ENCODE measurements at regions not wholly inside any gene's neighbourhood (a gene's known extent, or its start where the extent isn't known, plus 50 kb on each side); places are given as distances from the start of the nearest gene placed in this dataset.

DNA sequence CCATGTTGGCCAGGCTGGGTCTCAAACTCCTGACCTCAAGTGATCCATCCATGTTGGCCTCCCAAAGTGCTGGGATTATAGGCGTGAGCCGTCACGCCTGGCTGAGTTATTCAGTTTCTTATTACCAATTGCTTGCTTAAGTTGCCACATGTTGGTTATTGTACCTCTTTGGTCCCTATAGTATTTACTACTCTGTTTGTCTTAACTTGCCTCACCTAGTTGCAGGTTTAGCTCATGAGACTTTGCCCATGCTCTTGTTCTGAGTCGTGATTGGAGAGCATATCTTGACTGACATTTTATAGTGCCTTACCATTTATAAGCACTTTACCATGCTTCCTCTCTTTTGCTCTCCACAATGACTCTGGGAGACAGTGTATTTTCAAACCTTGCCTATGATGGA is 134.2 kb upstream of the HDGFL1 start:
- no peak for TF ChIP-seq JUND (IDR thresholded peaks at IDR 0.05)
- TF ChIP-seq, protein P1, sequence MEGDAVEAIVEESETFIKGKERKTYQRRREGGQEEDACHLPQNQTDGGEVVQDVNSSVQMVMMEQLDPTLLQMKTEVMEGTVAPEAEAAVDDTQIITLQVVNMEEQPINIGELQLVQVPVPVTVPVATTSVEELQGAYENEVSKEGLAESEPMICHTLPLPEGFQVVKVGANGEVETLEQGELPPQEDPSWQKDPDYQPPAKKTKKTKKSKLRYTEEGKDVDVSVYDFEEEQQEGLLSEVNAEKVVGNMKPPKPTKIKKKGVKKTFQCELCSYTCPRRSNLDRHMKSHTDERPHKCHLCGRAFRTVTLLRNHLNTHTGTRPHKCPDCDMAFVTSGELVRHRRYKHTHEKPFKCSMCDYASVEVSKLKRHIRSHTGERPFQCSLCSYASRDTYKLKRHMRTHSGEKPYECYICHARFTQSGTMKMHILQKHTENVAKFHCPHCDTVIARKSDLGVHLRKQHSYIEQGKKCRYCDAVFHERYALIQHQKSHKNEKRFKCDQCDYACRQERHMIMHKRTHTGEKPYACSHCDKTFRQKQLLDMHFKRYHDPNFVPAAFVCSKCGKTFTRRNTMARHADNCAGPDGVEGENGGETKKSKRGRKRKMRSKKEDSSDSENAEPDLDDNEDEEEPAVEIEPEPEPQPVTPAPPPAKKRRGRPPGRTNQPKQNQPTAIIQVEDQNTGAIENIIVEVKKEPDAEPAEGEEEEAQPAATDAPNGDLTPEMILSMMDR (IDR thresholded peaks at IDR 0.05; ENCODE audit: low read depth, low read length, missing input control), result no peak
- TF ChIP-seq EGR1 (IDR thresholded peaks at IDR 0.05; ENCODE audit: low read depth in 2 of 2), result no peak
- TF ChIP-seq RAD21 (IDR thresholded peaks at IDR 0.05), result no peak
- TF ChIP-seq FOXA1 (IDR thresholded peaks at IDR 0.05), result no peak
- TF ChIP-seq, protein P2, sequence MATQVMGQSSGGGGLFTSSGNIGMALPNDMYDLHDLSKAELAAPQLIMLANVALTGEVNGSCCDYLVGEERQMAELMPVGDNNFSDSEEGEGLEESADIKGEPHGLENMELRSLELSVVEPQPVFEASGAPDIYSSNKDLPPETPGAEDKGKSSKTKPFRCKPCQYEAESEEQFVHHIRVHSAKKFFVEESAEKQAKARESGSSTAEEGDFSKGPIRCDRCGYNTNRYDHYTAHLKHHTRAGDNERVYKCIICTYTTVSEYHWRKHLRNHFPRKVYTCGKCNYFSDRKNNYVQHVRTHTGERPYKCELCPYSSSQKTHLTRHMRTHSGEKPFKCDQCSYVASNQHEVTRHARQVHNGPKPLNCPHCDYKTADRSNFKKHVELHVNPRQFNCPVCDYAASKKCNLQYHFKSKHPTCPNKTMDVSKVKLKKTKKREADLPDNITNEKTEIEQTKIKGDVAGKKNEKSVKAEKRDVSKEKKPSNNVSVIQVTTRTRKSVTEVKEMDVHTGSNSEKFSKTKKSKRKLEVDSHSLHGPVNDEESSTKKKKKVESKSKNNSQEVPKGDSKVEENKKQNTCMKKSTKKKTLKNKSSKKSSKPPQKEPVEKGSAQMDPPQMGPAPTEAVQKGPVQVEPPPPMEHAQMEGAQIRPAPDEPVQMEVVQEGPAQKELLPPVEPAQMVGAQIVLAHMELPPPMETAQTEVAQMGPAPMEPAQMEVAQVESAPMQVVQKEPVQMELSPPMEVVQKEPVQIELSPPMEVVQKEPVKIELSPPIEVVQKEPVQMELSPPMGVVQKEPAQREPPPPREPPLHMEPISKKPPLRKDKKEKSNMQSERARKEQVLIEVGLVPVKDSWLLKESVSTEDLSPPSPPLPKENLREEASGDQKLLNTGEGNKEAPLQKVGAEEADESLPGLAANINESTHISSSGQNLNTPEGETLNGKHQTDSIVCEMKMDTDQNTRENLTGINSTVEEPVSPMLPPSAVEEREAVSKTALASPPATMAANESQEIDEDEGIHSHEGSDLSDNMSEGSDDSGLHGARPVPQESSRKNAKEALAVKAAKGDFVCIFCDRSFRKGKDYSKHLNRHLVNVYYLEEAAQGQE (IDR thresholded peaks at IDR 0.05), result no peak
- TF ChIP-seq, protein P3, sequence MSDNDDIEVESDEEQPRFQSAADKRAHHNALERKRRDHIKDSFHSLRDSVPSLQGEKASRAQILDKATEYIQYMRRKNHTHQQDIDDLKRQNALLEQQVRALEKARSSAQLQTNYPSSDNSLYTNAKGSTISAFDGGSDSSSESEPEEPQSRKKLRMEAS (IDR thresholded peaks at IDR 0.05), result no peak
- no peak for TF ChIP-seq TAF1 (conservative IDR thresholded peaks at IDR 0.05)
- TF ChIP-seq YY1 (IDR thresholded peaks at IDR 0.05), result no peak
- no peak for TF ChIP-seq GABPA (IDR thresholded peaks at IDR 0.05 in 1 of 2, conservative IDR thresholded peaks at IDR 0.05 in 1 of 2)
- no peak for TF ChIP-seq RXRA (IDR thresholded peaks at IDR 0.05)
- no peak for TF ChIP-seq SP1 (IDR thresholded peaks at IDR 0.05)
- TF ChIP-seq, protein P4, sequence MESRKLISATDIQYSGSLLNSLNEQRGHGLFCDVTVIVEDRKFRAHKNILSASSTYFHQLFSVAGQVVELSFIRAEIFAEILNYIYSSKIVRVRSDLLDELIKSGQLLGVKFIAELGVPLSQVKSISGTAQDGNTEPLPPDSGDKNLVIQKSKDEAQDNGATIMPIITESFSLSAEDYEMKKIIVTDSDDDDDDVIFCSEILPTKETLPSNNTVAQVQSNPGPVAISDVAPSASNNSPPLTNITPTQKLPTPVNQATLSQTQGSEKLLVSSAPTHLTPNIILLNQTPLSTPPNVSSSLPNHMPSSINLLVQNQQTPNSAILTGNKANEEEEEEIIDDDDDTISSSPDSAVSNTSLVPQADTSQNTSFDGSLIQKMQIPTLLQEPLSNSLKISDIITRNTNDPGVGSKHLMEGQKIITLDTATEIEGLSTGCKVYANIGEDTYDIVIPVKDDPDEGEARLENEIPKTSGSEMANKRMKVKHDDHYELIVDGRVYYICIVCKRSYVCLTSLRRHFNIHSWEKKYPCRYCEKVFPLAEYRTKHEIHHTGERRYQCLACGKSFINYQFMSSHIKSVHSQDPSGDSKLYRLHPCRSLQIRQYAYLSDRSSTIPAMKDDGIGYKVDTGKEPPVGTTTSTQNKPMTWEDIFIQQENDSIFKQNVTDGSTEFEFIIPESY (IDR thresholded peaks at IDR 0.05), result no peak
